ENCODE measurements at regions not wholly inside any gene's neighbourhood (a gene's known extent, or its start where the extent isn't known, plus 50 kb on each side); places are given as distances from the start of the nearest gene placed in this dataset.

- TF ChIP-seq CTCF (IDR thresholded peaks at IDR 0.05) (no peak), POLR2A (IDR thresholded peaks at IDR 0.05) (no peak)
These were observed 144.5 kb downstream of the TMEM132E start for GRCh38 chr17:34723875-34724274.
